Endothelial cell of umbilical vein (primary cell): ENCODE measurements at regions not wholly inside any gene's neighbourhood (a gene's known extent, or its start where the extent isn't known, plus 50 kb on each side); places are given as distances from the start of the nearest gene placed in this dataset.

ENCODE experiments used
- BruUV-seq: library from RNA; stranded (reverse); fragments of 400-500 nt; replicated peaks from 2 replicates; lab custom pipeline; 2021; lab: Mats Ljungman, UMichigan
- CTCF ChIA-PET: fragments of 300-600, 350-600 bp; sonication (Branson Sonifier 250); formaldehyde crosslinking; loops from one replicate; lab custom pipeline; 2021; ENCODE audit warnings: antibody characterized with exemption, inconsistent platforms; lab: Charles Lee
- POLR2A ChIA-PET: fragments of 300-600, 350-600 bp; sonication (Branson Sonifier 250); formaldehyde crosslinking; loops from one replicate; lab custom pipeline; 2021; ENCODE audit warnings: antibody characterized with exemption, inconsistent platforms; lab: Charles Lee
- DNase-seq: peaks from one replicate; pipeline ENCODE4 v3.0.0-alpha.2; 2011; ENCODE audit warnings: low read depth, low spot score
- FAIRE-seq: peaks from 2 replicates; lab custom pipeline; 2011; peaks lifted over from hg19 to GRCh38; lab: Jason Lieb, UNC
- H2AFZ ChIP-seq: 2 replicates; pipeline ENCODE4 v1.6.0; 2012; ENCODE audit warnings: low read depth, low read length, control low read depth, inconsistent platforms
- H3K27ac ChIP-seq: 2 replicates; pipeline ENCODE4 v1.5.1; 2011; ENCODE audit warnings: low read depth, mild to moderate bottlenecking, control low read depth, low read length, moderate library complexity; ENCODE audit not compliant: insufficient read depth
- H3K27me3 ChIP-seq, 2 experiments: 2 replicates each; pipeline versions ENCODE4 v1.6.0 to v1.6.1; 2011; ENCODE audit warnings: low read length in 2 of 2, mixed read lengths in 1 of 2; ENCODE audit not compliant: control insufficient read depth in 2 of 2, insufficient read depth in 2 of 2
- H3K36me3 ChIP-seq, 2 experiments: 2 replicates in 1 of 2; 3 replicates in 1 of 2; pipeline ENCODE4 v1.5.1; 2011; ENCODE audit warnings: low read length in 2 of 2, mild to moderate bottlenecking in 1 of 2, moderate library complexity in 1 of 2; ENCODE audit not compliant: control insufficient read depth in 2 of 2, insufficient read depth in 2 of 2; ENCODE audit errors: extremely low read depth in 1 of 2
- H3K4me1 ChIP-seq: 3 replicates; pipeline ENCODE4 v1.5.1; 2011; ENCODE audit warnings: mild to moderate bottlenecking, low read length; ENCODE audit not compliant: control insufficient read depth, insufficient read depth; ENCODE audit errors: extremely low read depth
- H3K4me2 ChIP-seq: 2 replicates; pipeline ENCODE4 v1.6.1; 2011; ENCODE audit warnings: low read length, control low read depth, mixed read lengths; ENCODE audit not compliant: insufficient read depth
- H3K4me3 ChIP-seq, 3 experiments: fragments of 200-600 bp in 1 of 3; sonication (generic), shearing (Covaris generic) in 1 of 3; replicated peaks in 1 of 3; 2 replicates each; pipeline ENCODE4 v1.5.1; 2011 to 2016; ENCODE audit warnings: control low read depth in 3 of 3, low read length in 3 of 3, mild to moderate bottlenecking in 2 of 3, inconsistent platforms in 1 of 3, low read depth in 1 of 3, moderate library complexity in 1 of 3; ENCODE audit not compliant: insufficient read depth in 1 of 3
- H3K79me2 ChIP-seq: 2 replicates; pipeline ENCODE4 v1.6.0; 2012; ENCODE audit warnings: low read length, inconsistent platforms; ENCODE audit not compliant: control insufficient read depth, insufficient read depth
- H3K9ac ChIP-seq: replicated peaks from 2 replicates; pipeline ENCODE3; 2011; ENCODE audit warnings: low read length, control low read depth; ENCODE audit not compliant: insufficient read depth; ENCODE audit errors: extremely low read depth
- H3K9me1 ChIP-seq: replicated peaks from 3 replicates; pipeline ENCODE4 v1.6.0; 2011; ENCODE audit warnings: mild to moderate bottlenecking, low read length; ENCODE audit not compliant: control insufficient read depth, insufficient read depth; ENCODE audit errors: extremely low read depth
- H3K9me3 ChIP-seq: replicated peaks from 2 replicates; pipeline ENCODE4 v1.5.1; 2012; ENCODE audit warnings: low read length, inconsistent platforms; ENCODE audit not compliant: control insufficient read depth, insufficient read depth
- H4K20me1 ChIP-seq: replicated peaks from 2 replicates; pipeline ENCODE3; 2011; ENCODE audit warnings: mild to moderate bottlenecking, low read length; ENCODE audit not compliant: control insufficient read depth, insufficient read depth; ENCODE audit errors: extremely low read depth
- EZH2 ChIP-seq: IDR thresholded peaks from 2 replicates; pipeline ENCODE4 v1.6.1; 2012; ENCODE audit warnings: borderline replicate concordance, low read depth, mild to moderate bottlenecking, moderate library complexity, low read length, inconsistent platforms; ENCODE audit not compliant: severe bottlenecking
- MYC ChIP-seq: IDR thresholded peaks from one replicate; pipeline ENCODE4 v1.6.1; 2011; ENCODE audit warnings: mild to moderate bottlenecking, low read depth, low read length
- POLR2A ChIP-seq: IDR thresholded peaks from 2 replicates; pipeline ENCODE4 v1.6.1; 2012; ENCODE audit warnings: low read depth, mild to moderate bottlenecking, control low read depth, low read length
- dilution Hi-C: fragments of 300-500 bp; cut with MboI; formaldehyde crosslinking; loops from one replicate; pipeline ENCODE4 v1.15.0; 2019; ENCODE audit warnings: low sequenced_read_pairs; ENCODE audit not compliant: extremely low pct_ligation_motif_present
- intact Hi-C: fragments of 100-400 bp; cut with micrococcal nuclease; formaldehyde crosslinking; loops from one replicate; pipeline ENCODE4 v1.10.0; 2022
- TF ChIP-seq, protein P1 (sequence below): IDR thresholded peaks from 2 replicates; pipeline ENCODE4 v1.6.1; 2011; ENCODE audit not compliant: insufficient read depth, insufficient read length
- TF ChIP-seq, protein P2 (sequence below), 2 donors: IDR thresholded peaks; 1 replicate in 1 of 2; 2 replicates in 1 of 2; pipeline ENCODE4 v1.5.1; 2011; ENCODE audit warnings: low read length in 2 of 2, mild to moderate bottlenecking in 2 of 2, moderate library complexity in 2 of 2, control low read depth in 1 of 2, inconsistent platforms in 1 of 2, low read depth in 1 of 2; ENCODE audit not compliant: insufficient read depth in 1 of 2; ENCODE audit errors: extremely low read depth in 1 of 2

DNA sequence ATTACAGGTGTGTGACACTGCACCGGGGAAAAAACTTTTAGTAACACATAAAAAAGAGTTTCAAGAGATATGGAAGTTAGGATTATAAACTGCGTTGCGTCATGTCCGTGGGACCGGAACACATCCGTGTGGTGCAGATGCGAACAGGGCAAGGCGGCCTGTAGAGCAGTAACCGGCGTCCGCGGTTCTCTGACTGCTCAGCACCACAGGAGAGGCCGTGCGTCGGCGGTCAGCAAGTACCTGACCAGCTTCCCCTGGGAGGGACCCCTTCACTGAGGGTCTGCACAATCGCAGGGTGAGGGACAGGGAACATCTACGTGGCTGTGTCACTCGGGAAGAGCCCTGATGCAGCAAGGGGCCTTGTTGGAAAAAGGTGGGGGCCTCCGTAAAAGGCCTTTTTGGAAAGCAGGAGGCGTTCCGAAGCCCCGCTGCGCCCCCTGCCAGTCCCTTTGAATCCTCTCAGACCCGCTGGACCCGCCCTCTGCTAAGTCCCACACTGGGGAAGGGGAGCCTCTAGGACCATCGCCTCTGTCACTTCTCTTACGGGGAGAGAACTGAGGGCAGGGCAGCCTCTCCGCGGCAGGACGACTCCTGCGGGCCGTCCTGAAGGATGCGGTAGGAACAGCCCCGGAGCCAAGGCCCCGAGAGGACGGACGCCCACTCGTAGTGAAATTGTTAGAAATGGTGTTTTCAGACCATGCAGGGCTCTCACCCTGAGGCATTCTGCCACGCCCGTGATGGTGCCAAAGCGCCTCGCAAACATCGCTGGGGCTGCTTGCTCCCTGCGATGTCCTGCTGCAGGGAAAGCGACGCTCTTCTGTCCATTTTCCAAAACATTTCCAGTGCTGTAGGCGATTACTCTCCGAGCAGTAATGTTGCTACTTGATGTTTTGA is 771.6 kb upstream of the COBL start:
- ChIA-PET POLR2A (no interaction called here), CTCF (no interaction called here)
- Histone ChIP-seq H4K20me1 (no peaks in the 10 kb centered on the region), H3K4me2 (peak overlapping the region; percentile 73), H3K4me3 (peak overlapping the region; percentile 12 to 46 (median 33)), H3K9ac (peak overlapping the region; percentile 8), H3K79me2 (no peaks in the 10 kb centered on the region), H3K27me3 (no peaks in the 10 kb centered on the region), H2AFZ (peak overlapping the region; percentile 99), H3K4me1 (no peaks in the 10 kb centered on the region), H3K9me1 (no peaks in the 10 kb centered on the region), H3K36me3 (no peaks in the 10 kb centered on the region), H3K27ac (no peak overlapping the region), H3K9me3 (no peaks in the 10 kb centered on the region)
- intact Hi-C loops (no loop called here), dilution Hi-C loops (no loop called here)
- DNase-seq (peak; percentile 36), FAIRE-seq (no peak)
- TF ChIP-seq, protein P1, sequence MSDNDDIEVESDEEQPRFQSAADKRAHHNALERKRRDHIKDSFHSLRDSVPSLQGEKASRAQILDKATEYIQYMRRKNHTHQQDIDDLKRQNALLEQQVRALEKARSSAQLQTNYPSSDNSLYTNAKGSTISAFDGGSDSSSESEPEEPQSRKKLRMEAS, result no peak
- TF ChIP-seq, protein P2, sequence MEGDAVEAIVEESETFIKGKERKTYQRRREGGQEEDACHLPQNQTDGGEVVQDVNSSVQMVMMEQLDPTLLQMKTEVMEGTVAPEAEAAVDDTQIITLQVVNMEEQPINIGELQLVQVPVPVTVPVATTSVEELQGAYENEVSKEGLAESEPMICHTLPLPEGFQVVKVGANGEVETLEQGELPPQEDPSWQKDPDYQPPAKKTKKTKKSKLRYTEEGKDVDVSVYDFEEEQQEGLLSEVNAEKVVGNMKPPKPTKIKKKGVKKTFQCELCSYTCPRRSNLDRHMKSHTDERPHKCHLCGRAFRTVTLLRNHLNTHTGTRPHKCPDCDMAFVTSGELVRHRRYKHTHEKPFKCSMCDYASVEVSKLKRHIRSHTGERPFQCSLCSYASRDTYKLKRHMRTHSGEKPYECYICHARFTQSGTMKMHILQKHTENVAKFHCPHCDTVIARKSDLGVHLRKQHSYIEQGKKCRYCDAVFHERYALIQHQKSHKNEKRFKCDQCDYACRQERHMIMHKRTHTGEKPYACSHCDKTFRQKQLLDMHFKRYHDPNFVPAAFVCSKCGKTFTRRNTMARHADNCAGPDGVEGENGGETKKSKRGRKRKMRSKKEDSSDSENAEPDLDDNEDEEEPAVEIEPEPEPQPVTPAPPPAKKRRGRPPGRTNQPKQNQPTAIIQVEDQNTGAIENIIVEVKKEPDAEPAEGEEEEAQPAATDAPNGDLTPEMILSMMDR (IDR thresholded peaks at IDR 0.05; ENCODE audit: extremely low read depth in 1 of 2, insufficient read depth in 1 of 2, low read depth in 1 of 2, low read length in 2 of 2), result peak in 1 of 2 donors; percentile 34
- TF ChIP-seq POLR2A, result no peak
- no peak for TF ChIP-seq EZH2
- TF ChIP-seq MYC, result no peak
- BruUV-seq, result no TSS peak
